Breast epithelium (tissue), 3 donors: ENCODE measurements at regions not wholly inside any gene's neighbourhood (a gene's known extent, or its start where the extent isn't known, plus 50 kb on each side); places are given as distances from the start of the nearest gene placed in this dataset.

ENCODE experiments used
- POLR2A ChIP-seq: fragments of 450-650 bp; IDR thresholded peaks from one replicate; pipeline ENCODE4 v1.6.1; 2016; ENCODE audit warnings: antibody characterized with exemption, mild to moderate bottlenecking, moderate library complexity
- POLR2AphosphoS5 ChIP-seq, 3 donors: sonication (generic); formaldehyde crosslinking; IDR thresholded peaks; one replicate each; pipeline ENCODE4 v1.6.1; 2017; ENCODE audit warnings: antibody characterized with exemption in 3 of 3
- TF ChIP-seq, protein P1 (sequence below), 3 donors: fragments of 450-650 bp; IDR thresholded peaks; one replicate each; pipeline ENCODE4 v1.5.1; 2016 to 2017; ENCODE audit warnings: antibody characterized with exemption in 3 of 3, mild to moderate bottlenecking in 3 of 3, moderate library complexity in 3 of 3

DNA sequence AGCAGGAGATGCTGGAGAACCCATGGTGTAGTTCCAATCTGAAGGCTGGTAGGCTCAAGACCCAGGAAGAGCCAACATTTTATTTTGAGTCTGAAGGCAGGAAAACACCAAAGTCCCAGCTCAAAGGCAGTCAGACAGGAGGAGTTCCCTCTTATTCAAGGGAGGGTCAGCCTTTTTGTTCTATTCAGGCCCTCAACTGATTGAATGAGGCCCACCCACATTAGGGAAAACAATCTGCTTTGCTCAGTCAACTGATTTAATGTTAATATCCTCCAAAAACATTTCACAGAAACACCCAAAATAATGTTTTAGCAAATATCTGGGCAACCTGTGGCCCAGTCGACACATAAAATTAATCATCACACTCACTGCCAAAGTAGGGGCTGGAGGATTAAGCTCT lies 130.8 kb downstream of the LMNTD1 start:
- no peak for TF ChIP-seq POLR2A
- TF ChIP-seq, protein P1, sequence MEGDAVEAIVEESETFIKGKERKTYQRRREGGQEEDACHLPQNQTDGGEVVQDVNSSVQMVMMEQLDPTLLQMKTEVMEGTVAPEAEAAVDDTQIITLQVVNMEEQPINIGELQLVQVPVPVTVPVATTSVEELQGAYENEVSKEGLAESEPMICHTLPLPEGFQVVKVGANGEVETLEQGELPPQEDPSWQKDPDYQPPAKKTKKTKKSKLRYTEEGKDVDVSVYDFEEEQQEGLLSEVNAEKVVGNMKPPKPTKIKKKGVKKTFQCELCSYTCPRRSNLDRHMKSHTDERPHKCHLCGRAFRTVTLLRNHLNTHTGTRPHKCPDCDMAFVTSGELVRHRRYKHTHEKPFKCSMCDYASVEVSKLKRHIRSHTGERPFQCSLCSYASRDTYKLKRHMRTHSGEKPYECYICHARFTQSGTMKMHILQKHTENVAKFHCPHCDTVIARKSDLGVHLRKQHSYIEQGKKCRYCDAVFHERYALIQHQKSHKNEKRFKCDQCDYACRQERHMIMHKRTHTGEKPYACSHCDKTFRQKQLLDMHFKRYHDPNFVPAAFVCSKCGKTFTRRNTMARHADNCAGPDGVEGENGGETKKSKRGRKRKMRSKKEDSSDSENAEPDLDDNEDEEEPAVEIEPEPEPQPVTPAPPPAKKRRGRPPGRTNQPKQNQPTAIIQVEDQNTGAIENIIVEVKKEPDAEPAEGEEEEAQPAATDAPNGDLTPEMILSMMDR (IDR thresholded peaks at IDR 0.05) = no peak
- no peak for TF ChIP-seq POLR2AphosphoS5 (IDR thresholded peaks at IDR 0.05)
